MM.1S (cell line): ENCODE measurements at regions not wholly inside any gene's neighbourhood (a gene's known extent, or its start where the extent isn't known, plus 50 kb on each side); places are given as distances from the start of the nearest gene placed in this dataset.

ENCODE experiments used
- EZH2 ChIP-seq: fragments of 300-600 bp; sonication (generic); optimal IDR thresholded peaks from 2 replicates; pipeline ENCODE3; 2017; ENCODE audit warnings: low read depth, mild to moderate bottlenecking, antibody characterized with exemption, low read length, mixed read lengths
- EZH2phosphoT487 ChIP-seq: fragments of 300-600 bp; sonication (generic); IDR thresholded peaks from 2 replicates; pipeline ENCODE4 v1.6.1; 2018; ENCODE audit warnings: antibody characterized with exemption, low read length
- TF ChIP-seq, protein P1 (sequence below): fragments of 300-600 bp; sonication (generic); IDR thresholded peaks from 2 replicates; pipeline ENCODE4 v1.5.1; 2016; ENCODE audit warnings: antibody characterized with exemption, low read length, mixed read lengths

DNA sequence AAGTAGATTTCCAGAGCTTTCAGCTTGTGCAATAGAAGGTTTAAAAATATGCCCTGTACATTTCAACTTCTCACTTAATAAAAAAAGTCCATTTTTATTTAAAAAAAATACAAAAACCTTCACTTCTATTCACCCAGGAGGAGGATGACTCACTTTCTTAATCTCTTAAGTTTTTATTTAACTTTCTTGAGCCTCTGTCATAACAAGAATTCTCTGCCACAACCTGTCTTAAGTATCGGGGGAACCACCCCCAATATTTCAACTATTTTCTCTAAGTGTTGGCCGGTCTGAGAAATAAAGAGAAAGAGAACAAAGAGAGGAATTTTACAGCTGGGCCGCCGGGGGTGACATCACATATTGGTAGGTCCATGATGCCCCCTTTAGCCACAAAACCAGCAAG lies 58.4 kb downstream of the LRATD1 start:
- TF ChIP-seq, protein P1, sequence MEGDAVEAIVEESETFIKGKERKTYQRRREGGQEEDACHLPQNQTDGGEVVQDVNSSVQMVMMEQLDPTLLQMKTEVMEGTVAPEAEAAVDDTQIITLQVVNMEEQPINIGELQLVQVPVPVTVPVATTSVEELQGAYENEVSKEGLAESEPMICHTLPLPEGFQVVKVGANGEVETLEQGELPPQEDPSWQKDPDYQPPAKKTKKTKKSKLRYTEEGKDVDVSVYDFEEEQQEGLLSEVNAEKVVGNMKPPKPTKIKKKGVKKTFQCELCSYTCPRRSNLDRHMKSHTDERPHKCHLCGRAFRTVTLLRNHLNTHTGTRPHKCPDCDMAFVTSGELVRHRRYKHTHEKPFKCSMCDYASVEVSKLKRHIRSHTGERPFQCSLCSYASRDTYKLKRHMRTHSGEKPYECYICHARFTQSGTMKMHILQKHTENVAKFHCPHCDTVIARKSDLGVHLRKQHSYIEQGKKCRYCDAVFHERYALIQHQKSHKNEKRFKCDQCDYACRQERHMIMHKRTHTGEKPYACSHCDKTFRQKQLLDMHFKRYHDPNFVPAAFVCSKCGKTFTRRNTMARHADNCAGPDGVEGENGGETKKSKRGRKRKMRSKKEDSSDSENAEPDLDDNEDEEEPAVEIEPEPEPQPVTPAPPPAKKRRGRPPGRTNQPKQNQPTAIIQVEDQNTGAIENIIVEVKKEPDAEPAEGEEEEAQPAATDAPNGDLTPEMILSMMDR = no peak
- TF ChIP-seq EZH2 (no peak), EZH2phosphoT487 (no peak)
